ENCODE measurements at regions not wholly inside any gene's neighbourhood (a gene's known extent, or its start where the extent isn't known, plus 50 kb on each side); places are given as distances from the start of the nearest gene placed in this dataset.

DNA sequence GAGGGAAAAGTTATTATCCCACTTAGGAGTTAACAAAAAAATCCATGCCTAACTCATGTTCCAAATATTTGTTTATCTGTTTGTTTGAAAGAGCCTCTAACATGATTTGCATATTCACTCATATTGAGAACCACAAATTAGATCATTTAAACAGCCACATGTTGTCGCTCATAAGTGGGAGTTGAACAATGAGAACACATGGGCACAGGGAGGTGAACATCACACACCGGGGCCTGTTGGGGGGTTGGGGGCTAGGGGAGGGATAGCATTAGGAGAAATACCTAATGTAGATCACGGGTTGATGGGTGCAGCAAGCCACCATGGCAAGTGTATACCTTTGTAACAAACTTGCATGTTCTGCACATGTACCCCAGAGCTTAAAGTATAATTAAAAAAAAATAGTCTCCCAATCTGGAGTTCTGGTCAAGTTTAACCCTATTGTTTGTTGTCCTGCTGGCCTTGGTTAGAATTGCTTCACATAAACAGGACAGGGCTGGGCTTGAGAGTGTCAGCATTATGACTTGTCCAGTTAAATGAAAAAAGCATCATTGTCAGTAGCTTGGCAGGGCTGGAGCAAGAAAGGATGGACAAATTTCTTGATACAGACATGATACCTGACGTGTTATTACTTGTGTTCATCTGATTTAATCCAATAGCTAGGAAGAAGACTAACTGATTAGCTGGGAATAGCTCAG is 57.8 kb upstream of the PSMA1 start:
- TF ChIP-seq SIN3A (IDR thresholded peaks at IDR 0.05; ENCODE audit: low read depth), result no peak
- no peak for TF ChIP-seq YY1 (IDR thresholded peaks at IDR 0.05; ENCODE audit: extremely low read depth, insufficient replicate concordance, low read depth, low read length)
- no peak for TF ChIP-seq ZBTB33 (IDR thresholded peaks at IDR 0.05; ENCODE audit: extremely low read depth, insufficient replicate concordance, low read length)
- TF ChIP-seq CTCF (IDR thresholded peaks at IDR 0.05 in 2 of 3, conservative IDR thresholded peaks at IDR 0.05 in 1 of 3; ENCODE audit: borderline replicate concordance in 1 of 3, insufficient read depth in 1 of 3, low read depth in 2 of 3, low read length in 2 of 3), result no peak
- TF ChIP-seq RAD21 (IDR thresholded peaks at IDR 0.05; ENCODE audit: low read depth), result no peak
- TF ChIP-seq SRF (IDR thresholded peaks at IDR 0.05; ENCODE audit: low read depth), result no peak

All from HCT116 (cell line).